Stimulated activated naive B cell treated with anti-CD40 and anti-IgM and Interleukin-4, amounts not matched to agents 10 μg/mL and 1 μg/mL and 100 μg/mL, for 72 hours (primary cell): ENCODE measurements at regions not wholly inside any gene's neighbourhood (a gene's known extent, or its start where the extent isn't known, plus 50 kb on each side); places are given as distances from the start of the nearest gene placed in this dataset.

Experiments
- ATAC-seq, 2 donors: fragments of 150-1000 bp; cut with Tn5 transposase; replicated peaks; 2 replicates each; pipeline ENCODE4 v1.10.0; 2021; ENCODE audit warnings: moderate library complexity in 1 of 2
- DNase-seq: peaks from one replicate; pipeline ENCODE4 v3.0.0; 2021
- H3K27ac Mint-ChIP-seq: one replicate; pipeline ENCODE4 v1.8.0; 2022; ENCODE audit warnings: mild to moderate bottlenecking, mixed read lengths
- H3K27me3 Mint-ChIP-seq, 2 donors: one replicate each; pipeline ENCODE4 v1.8.0; 2022; ENCODE audit warnings: mixed read lengths in 2 of 2
- H3K36me3 Mint-ChIP-seq, 2 donors: one replicate each; pipeline ENCODE4 v1.8.0; 2022; ENCODE audit warnings: mixed read lengths in 2 of 2, mild to moderate bottlenecking in 1 of 2
- H3K4me1 Mint-ChIP-seq, 2 donors: one replicate each; pipeline ENCODE4 v1.8.0; 2022; ENCODE audit warnings: mixed read lengths in 2 of 2, mild to moderate bottlenecking in 1 of 2
- H3K4me3 Mint-ChIP-seq, 2 donors: one replicate each; pipeline ENCODE4 v1.8.0; 2022; ENCODE audit warnings: mild to moderate bottlenecking in 2 of 2, mixed read lengths in 2 of 2, moderate library complexity in 1 of 2
- H3K9me3 Mint-ChIP-seq, 2 donors: one replicate each; pipeline ENCODE4 v1.8.0; 2022; ENCODE audit warnings: mixed read lengths in 2 of 2, mild to moderate bottlenecking in 1 of 2

DNA sequence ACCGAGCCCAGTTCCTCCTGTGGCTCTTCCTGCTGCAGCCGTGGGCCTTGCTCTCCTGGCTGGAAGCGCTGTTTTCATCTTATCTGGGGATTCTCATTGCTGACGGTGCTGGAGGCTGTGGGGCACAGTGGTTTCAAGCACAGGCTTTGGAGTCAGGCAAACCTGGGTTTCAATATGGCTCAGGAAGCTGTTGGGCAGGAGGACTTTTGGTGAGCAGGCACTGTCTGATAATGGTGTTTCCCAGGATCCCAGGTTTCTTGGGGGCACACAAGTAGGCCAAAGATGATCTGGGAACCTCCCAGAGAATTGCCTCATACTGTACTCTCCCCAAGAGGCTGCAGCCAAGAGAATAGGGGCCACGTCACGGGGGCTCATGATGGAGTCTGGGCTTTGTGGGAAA, 105.6 kb upstream of the TRABD2B start:
- DNase-seq, result no peak
- no peak overlapping the region for H3K27ac Mint-ChIP-seq
- H3K4me1 Mint-ChIP-seq, result peaks cover 0 to 4% of the 10 kb centered on the region in 2 donors
- peaks cover 0 to 1% of the 10 kb centered on the region in 2 donors for H3K9me3 Mint-ChIP-seq
- no peak overlapping the region for H3K4me3 Mint-ChIP-seq
- no peaks in the 10 kb centered on the region for H3K36me3 Mint-ChIP-seq
- no peak for ATAC-seq
- peaks cover 11 to 15% of the 10 kb centered on the region in 2 donors for H3K27me3 Mint-ChIP-seq

DNA sequence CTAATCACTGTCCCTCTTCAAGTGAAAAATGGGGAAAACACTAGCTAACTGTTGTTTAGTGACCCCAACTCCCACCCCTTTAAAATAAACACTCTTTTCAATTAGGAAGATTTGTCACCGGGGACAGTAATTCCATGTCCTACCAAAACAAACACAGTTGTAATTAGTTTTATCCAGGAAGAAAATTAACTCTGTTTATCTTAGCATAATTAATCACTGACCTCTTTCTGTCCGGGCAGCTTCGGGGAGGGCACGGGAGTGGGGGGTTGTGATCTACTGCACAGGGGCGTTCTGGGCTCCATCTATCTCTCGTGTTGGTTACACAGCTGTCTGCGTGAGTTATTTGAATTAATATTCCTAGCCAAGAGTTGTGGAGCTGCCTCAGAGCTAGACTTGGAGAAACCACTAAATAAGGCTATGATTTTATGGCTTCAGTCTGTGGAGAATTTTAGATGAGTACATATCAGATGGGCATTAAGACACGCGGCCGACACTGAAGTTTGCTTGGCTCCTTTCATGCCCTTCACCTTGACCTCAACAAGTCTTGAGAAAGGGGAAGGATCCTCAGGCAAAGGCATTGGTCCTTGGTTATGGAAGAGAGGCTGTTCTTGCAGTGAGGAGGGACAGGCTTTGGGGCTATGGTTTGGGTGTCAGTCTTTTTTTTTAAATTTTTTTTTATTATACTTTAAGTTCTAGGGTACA, 102.0 kb upstream of the TRABD2B start:
- DNase-seq (no peak), ATAC-seq (no peak)
- H3K27me3 Mint-ChIP-seq, result peaks cover 17 to 34% of the 10 kb centered on the region in 2 donors
- no peak overlapping the region for H3K4me3 Mint-ChIP-seq
- no peak overlapping the region for H3K27ac Mint-ChIP-seq
- H3K9me3 Mint-ChIP-seq, result peaks cover 0 to 3% of the 10 kb centered on the region in 2 donors
- peaks cover under 1 to 2% of the 10 kb centered on the region in 2 donors for H3K4me1 Mint-ChIP-seq
- no peaks in the 10 kb centered on the region for H3K36me3 Mint-ChIP-seq

DNA sequence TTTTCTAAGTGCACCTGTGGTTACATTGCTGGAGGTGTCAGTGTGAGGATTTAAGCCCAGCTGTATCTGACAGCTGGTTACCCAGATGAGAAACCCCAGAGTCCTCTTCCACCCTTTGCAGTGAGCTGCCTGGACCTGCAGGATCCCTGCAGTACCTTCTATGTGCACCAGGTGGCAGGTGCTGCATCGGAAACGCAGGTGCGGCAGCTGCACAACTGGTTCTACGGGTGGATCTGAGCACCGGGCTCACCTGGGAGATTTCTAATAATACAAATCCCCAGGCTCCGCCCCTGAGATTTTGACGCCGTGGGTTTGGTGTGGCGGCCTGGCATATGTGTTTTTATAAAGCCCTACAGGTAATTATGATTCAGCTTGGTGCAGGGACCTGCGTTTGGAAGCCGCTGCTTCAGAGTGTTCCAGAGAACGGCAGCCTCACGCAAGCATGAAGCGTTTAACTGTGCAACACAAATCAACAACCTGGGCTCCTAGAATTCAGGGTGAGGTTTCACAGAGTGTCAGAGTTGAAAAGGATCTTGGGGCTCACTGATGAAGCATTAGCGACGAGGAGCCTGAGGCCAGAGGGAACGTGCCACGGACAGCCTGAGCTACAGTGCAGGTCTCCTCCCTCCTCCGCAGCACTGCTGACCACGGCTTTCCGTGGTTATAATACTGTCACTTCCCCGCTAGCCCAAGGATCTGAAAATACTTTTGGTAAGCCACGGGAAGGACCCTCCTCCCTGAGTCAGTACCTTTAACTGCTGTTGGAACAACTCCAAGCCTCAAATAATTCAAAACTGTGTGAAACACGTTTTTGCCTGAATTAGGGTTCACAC, 96.7 kb upstream of the TRABD2B start:
- Mint-ChIP-seq H3K27ac (no peak overlapping the region), H3K4me1 (peaks cover 4 to 10% of the 10 kb centered on the region in 2 donors), H3K4me3 (peak overlapping the region; percentile 54 to 61), H3K36me3 (no peaks in the 10 kb centered on the region), H3K9me3 (peaks cover 0 to 2% of the 10 kb centered on the region in 2 donors), H3K27me3 (peaks cover 54 to 75% of the 10 kb centered on the region in 2 donors)
- DNase-seq (peak; percentile 67), ATAC-seq (peak; percentile 94 to 96)

DNA sequence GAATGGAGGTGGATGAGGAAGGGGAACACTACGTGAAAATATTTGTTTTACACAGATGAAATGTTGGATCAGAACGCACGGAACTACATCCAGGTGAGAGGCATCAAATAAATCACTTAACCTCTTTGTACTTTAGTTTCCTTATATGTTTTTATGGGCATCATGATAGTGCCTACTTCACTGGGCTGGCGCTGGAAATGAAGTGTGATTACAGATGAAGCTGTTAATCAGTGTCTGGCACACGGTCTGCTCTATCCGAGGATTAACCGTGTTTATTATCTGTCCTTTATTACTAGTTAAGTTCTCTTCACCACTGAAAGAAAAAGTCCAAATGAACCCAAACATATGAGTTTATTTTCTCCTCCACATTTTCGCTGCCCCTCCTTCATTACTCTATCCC, 96.0 kb upstream of the TRABD2B start:
- H3K27ac Mint-ChIP-seq, result no peak overlapping the region
- H3K9me3 Mint-ChIP-seq, result peaks cover 0 to 2% of the 10 kb centered on the region in 2 donors
- no peak overlapping the region for H3K4me3 Mint-ChIP-seq
- H3K4me1 Mint-ChIP-seq, result peaks cover 4 to 10% of the 10 kb centered on the region in 2 donors
- ATAC-seq, result no peak
- DNase-seq, result no peak
- no peaks in the 10 kb centered on the region for H3K36me3 Mint-ChIP-seq
- peaks cover 50 to 69% of the 10 kb centered on the region in 2 donors for H3K27me3 Mint-ChIP-seq

DNA sequence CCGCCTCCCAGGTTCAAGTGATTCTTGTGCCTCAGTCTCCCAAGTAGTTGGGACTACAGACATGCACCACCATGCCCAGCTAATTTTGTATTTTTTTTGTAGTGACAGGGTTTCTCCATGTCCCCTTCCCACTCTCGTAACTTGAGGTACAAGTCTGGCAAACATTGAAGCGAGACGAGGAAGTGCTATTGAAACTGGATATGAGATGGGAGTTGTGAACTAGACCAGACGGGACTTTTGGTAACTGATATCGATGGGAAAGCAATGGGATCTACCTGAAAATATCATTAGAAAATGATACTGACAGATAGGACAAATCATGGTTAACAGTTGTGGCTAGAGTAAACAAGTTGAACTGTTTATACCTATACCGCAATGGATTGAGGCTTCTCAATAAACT, 95.2 kb upstream of the TRABD2B start:
- Mint-ChIP-seq H3K4me3 (no peak overlapping the region), H3K4me1 (peaks cover 4 to 10% of the 10 kb centered on the region in 2 donors), H3K9me3 (peaks cover 0 to 2% of the 10 kb centered on the region in 2 donors), H3K27ac (no peak overlapping the region), H3K36me3 (no peaks in the 10 kb centered on the region), H3K27me3 (peaks cover 50 to 68% of the 10 kb centered on the region in 2 donors)
- no peak for ATAC-seq
- DNase-seq, result no peak

DNA sequence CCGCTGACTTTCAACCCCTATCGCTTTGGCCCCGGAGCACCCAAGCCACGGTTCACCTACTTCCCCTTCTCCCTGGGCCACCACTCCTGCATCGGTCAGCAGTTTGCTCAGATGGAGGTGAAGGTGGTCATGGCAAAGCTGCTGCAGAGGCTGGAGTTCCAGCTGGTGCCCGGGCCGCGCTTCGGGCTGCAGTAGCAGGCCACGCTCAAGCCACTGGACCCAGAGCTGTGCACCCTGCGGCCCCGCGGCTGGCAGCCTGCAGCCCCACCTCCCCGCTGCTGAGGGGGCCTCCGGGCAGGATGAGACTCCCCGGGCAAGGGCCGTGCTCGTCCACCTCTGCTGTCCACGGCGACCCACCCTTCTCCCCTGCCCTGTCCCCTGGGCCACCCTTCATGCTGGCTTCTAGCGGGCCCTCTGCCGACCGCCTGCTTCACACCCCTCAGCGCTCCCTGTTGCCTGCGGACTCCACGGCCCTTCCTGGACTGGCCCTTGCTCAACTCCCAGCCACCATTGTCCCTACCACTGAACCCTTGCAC, 92.2 kb upstream of the TRABD2B start:
- Mint-ChIP-seq H3K4me3 (no peak overlapping the region), H3K27ac (no peak overlapping the region), H3K27me3 (peaks cover 52 to 75% of the 10 kb centered on the region in 2 donors), H3K36me3 (no peaks in the 10 kb centered on the region), H3K4me1 (peaks cover 4 to 10% of the 10 kb centered on the region in 2 donors), H3K9me3 (no peaks in the 10 kb centered on the region)
- DNase-seq (no peak), ATAC-seq (no peak)

DNA sequence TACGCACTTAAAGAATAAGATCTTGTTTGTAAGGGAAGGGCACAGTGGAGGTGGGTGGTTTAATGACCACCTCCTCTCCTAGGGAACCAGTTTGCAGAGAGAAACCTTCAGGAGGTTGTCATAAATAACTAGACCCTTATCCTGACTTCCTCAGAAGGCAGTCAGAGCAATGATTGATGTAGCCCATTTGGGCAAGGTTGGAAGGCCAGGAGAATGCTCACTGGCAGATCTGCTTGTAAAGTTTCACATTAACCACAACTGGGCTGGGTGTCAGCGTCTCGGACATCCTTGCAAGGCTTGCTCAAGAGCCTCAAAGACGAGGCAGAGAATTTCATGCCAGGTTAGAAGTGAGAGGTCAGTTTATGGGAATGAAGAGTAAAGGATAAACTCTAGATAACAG, 87.6 kb upstream of the TRABD2B start:
- Mint-ChIP-seq H3K36me3 (no peaks in the 10 kb centered on the region), H3K27me3 (peaks cover 17 to 46% of the 10 kb centered on the region in 2 donors), H3K27ac (no peak overlapping the region), H3K4me1 (no peaks in the 10 kb centered on the region), H3K4me3 (no peak overlapping the region), H3K9me3 (no peaks in the 10 kb centered on the region)
- DNase-seq (no peak), ATAC-seq (no peak)

- DNase-seq, result no peak
- H3K36me3 Mint-ChIP-seq, result no peaks in the 10 kb centered on the region
- no peak for ATAC-seq
- H3K9me3 Mint-ChIP-seq, result no peaks in the 10 kb centered on the region
- H3K4me3 Mint-ChIP-seq, result no peak overlapping the region
- peaks cover 21 to 39% of the 10 kb centered on the region in 2 donors for H3K27me3 Mint-ChIP-seq
- H3K4me1 Mint-ChIP-seq, result no peaks in the 10 kb centered on the region
- H3K27ac Mint-ChIP-seq, result no peak overlapping the region
Observed at GRCh38 chr1:48082271-48082962, 85.2 kb upstream of the TRABD2B start.

DNA sequence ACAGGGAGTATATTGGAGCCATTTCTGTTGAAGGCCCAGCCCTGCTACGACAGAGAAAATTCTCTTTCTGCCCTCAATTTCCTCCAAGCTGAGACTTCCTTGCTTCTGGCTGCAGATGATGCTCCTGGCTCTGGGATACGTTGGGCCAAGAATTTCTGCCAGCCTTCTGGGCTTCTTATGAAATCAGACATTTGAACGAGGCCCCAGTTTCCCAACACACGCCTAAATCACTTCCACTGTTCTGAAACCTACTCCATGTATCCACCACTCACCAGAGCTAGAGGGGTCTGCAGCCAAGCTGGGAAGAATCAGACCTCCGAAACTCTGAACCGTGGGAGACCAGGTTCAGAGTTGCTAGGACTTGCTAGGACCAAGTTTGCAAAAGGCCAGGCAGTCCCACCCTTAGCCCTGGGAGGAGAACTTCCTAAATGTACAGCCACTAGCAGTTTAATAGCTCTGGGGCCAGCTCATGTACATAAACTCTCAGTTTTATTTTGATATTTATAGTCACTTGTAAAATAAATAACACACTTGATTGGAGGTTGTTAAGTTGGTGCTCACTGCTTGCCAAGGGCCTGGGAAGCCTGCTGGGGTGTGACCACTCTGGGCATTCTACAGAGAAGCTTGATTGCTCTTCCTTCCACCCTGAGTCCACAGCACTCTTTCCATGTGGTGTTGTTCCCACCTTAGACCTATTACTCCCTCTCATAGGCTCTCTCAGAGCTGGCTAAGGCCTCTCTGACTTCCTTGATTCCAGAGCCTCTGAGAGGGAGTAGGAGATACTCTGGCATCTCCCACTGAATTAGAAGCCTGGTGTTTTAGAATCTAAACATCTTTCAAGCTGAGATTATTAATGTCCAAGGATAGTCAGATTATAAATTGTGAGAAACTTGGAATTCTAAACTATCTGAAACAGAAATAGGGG, 83.4 kb upstream of the TRABD2B start:
- ATAC-seq (no peak), DNase-seq (no peak)
- no peaks in the 10 kb centered on the region for H3K9me3 Mint-ChIP-seq
- H3K27ac Mint-ChIP-seq, result no peak overlapping the region
- peaks cover 23 to 39% of the 10 kb centered on the region in 2 donors for H3K27me3 Mint-ChIP-seq
- peaks cover 5 to 9% of the 10 kb centered on the region in 2 donors for H3K4me1 Mint-ChIP-seq
- H3K36me3 Mint-ChIP-seq, result no peaks in the 10 kb centered on the region
- H3K4me3 Mint-ChIP-seq, result no peak overlapping the region

DNA sequence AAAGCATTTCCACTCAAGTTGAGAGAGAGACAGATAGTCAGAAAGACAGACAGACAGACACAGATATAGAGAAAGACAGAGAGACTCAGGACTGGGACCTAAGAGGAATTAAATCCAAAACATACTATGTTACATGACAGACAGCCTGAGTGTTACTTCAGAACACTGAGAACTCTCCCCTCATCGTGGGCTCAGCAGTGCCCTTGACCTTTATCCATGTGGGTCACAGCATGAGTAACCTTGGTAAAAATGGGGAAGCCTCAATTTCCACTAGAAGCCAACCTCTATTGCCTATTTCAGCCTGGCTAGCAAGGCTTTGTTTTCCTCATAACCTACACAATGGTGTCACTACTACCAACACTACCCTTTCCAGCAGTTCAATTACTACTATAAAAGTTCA, 81.9 kb upstream of the TRABD2B start:
- peaks cover 14 to 26% of the 10 kb centered on the region in 2 donors for H3K27me3 Mint-ChIP-seq

DNA sequence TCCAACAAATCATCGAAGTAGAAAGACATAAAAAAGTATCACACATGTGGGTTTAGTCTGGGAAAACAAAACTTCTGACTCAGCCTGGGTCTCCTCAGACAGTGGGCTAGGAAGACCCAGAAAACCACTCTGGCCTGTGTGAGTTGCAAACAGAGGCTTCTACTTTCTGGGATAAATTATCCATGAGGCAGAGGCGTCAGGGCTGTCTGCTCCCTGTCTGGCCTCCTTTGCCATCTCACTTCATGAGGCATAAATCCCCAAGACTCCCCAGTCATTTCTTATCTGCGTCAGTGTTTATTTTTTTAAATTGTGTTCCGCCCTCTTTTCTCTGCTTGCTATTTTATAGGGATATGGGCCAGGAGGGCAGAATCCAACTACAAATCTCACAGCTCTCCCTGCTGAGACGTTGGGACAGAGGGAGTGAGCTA, 80.6 kb upstream of the TRABD2B start:
- no peak overlapping the region for H3K27ac Mint-ChIP-seq
- H3K36me3 Mint-ChIP-seq, result no peaks in the 10 kb centered on the region
- DNase-seq (no peak), ATAC-seq (no peak)
- H3K27me3 Mint-ChIP-seq, result peaks cover 10 to 13% of the 10 kb centered on the region in 2 donors
- H3K4me3 Mint-ChIP-seq, result no peak overlapping the region
- H3K9me3 Mint-ChIP-seq, result no peaks in the 10 kb centered on the region
- peaks cover 5 to 9% of the 10 kb centered on the region in 2 donors for H3K4me1 Mint-ChIP-seq

More for the DNA sequence above, 81.9 kb upstream of the TRABD2B start:
- H3K4me1 Mint-ChIP-seq, result peaks cover 5 to 9% of the 10 kb centered on the region in 2 donors
- no peak overlapping the region for H3K4me3 Mint-ChIP-seq
- DNase-seq, result no peak
- peak; percentile 54 to 55 for ATAC-seq
- no peaks in the 10 kb centered on the region for H3K36me3 Mint-ChIP-seq
- no peaks in the 10 kb centered on the region for H3K9me3 Mint-ChIP-seq
- no peak overlapping the region for H3K27ac Mint-ChIP-seq

DNA sequence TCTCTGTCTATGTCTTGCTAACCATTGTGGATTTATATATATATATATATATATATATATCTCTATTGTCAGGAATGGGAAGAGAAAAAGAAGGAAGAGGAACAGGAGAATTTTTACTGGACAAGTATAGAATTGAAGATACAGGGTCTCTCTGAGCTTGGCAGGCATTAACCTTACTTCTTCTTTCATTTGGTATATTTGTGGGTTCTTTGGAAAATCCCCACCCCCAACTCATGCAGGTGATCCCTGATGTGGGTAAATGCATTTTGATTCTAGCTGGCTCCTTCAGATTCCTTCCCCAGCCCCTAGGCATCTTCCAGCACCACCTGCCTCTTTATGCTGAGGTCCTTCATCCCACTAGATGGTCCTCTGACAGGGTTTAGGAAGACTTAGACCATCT, 78.8 kb upstream of the TRABD2B start:
- Mint-ChIP-seq H3K4me1 (peaks cover 5 to 9% of the 10 kb centered on the region in 2 donors), H3K27me3 (peaks cover 15 to 18% of the 10 kb centered on the region in 2 donors), H3K36me3 (no peaks in the 10 kb centered on the region), H3K9me3 (no peaks in the 10 kb centered on the region), H3K27ac (no peak overlapping the region), H3K4me3 (no peak overlapping the region)
- ATAC-seq (peak; percentile 59 to 65), DNase-seq (no peak)

DNA sequence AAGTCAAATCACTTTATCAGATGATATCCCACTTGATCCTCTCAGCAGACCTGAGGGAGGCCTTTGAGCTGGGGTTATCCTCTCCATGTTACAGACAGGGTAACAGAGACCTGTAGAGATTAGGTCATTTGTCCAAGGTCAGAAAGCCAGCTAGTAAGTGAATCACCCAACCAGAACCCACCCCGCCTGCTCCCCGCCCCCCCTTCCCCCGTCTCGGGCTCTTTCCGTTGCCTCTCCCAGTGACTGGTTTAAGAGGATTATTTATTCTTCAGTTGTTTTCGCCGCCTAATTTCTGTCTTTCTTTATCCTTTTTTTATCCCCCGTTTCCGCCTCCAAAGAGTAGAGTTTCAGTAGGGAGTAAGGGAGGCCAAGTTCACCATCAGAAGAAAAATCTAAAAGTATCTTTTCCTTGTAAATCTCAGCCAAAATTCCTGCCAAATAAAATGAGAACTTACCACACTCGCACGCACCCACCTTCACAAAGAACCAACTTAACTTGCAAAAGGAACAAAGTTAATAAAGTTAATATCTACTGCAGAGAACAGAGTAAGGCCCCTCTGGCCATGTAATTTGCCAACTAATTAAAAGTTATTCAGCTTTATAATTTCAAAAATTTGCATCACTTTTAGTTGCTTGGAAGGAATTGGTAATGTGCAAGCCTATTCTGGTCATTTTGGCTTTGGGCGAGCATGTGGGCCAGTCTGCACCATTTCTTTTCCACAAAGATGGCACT, 76.8 kb upstream of the TRABD2B start:
- no peaks in the 10 kb centered on the region for H3K9me3 Mint-ChIP-seq
- peaks cover 5 to 9% of the 10 kb centered on the region in 2 donors for H3K4me1 Mint-ChIP-seq
- no peak for DNase-seq
- H3K4me3 Mint-ChIP-seq, result no peak overlapping the region
- no peak for ATAC-seq
- no peak overlapping the region for H3K27ac Mint-ChIP-seq
- H3K27me3 Mint-ChIP-seq, result peaks cover 15 to 21% of the 10 kb centered on the region in 2 donors
- no peaks in the 10 kb centered on the region for H3K36me3 Mint-ChIP-seq
